ENCODE measurements at regions not wholly inside any gene's neighbourhood (a gene's known extent, or its start where the extent isn't known, plus 50 kb on each side); places are given as distances from the start of the nearest gene placed in this dataset.
"Not testable (repeated sequence)": the region's sequence is repeated elsewhere in the genome, so short reads cannot be mapped to it uniquely, and the experiment has no call there.

- H3K27ac ChIP-seq = no peak overlapping the region
- TF ChIP-seq ZFX (IDR thresholded peaks at IDR 0.05) = no peak
- TF ChIP-seq, protein P1, sequence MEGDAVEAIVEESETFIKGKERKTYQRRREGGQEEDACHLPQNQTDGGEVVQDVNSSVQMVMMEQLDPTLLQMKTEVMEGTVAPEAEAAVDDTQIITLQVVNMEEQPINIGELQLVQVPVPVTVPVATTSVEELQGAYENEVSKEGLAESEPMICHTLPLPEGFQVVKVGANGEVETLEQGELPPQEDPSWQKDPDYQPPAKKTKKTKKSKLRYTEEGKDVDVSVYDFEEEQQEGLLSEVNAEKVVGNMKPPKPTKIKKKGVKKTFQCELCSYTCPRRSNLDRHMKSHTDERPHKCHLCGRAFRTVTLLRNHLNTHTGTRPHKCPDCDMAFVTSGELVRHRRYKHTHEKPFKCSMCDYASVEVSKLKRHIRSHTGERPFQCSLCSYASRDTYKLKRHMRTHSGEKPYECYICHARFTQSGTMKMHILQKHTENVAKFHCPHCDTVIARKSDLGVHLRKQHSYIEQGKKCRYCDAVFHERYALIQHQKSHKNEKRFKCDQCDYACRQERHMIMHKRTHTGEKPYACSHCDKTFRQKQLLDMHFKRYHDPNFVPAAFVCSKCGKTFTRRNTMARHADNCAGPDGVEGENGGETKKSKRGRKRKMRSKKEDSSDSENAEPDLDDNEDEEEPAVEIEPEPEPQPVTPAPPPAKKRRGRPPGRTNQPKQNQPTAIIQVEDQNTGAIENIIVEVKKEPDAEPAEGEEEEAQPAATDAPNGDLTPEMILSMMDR (conservative IDR thresholded peaks at IDR 0.05) = no peak
Measured at GRCh38 chr17:20771104-20771503, 191.6 kb downstream of the CDRT15L2 start.

GRCh38 chr17:20774472-20775135 is 195.1 kb downstream of the CDRT15L2 start:
- H3K27ac ChIP-seq = no peak overlapping the region
- TF ChIP-seq ZFX (IDR thresholded peaks at IDR 0.05) = no peak
- TF ChIP-seq, protein P1 (conservative IDR thresholded peaks at IDR 0.05) = no peak

DNA sequence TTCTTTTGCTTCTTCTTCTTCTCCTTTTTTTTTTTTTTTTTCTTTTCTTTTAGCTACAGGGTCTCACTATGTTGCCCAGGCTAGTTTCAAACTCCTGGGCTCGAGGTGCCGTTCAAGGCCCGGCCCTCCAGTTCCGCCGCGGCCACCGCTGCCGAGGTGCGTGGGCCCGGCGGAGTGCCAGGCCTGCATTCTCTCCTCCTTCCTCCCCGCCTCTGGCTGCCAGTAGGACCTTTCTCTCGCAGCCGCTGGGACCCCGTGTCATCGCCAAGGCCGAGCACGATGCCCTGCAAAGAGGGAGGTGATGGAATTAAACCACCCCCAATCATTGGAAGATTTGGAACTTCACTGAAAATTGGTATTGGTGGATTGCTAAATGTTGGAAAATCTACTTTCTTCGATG is 195.8 kb downstream of the CDRT15L2 start:
- no peak for TF ChIP-seq ZFX (IDR thresholded peaks at IDR 0.05)
- TF ChIP-seq, protein P1 (conservative IDR thresholded peaks at IDR 0.05) = no peak
- H3K27ac ChIP-seq = no peak overlapping the region

DNA sequence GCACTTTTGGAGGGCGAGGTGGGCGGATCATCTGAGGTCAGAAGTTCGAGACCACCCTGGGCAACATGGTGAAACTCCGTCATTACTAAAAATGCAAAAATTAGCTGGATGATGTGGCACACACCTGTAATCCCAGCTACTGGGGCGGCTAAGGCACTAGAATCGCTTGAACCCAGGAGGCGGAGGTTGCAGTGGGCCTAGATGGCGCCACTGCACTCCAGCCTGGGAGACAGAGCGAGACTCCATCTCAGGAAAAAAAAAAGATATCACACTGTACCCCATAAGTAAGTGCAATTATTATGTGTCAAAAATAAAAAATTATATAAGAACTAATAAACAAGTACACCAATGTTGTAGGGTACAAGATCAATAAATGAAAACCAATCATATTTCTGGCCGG is 200.0 kb downstream of the CDRT15L2 start:
- H3K27ac ChIP-seq = no peak overlapping the region
- TF ChIP-seq ZFX (IDR thresholded peaks at IDR 0.05) = no peak
- TF ChIP-seq, protein P1 (conservative IDR thresholded peaks at IDR 0.05) = no peak; the same call in 1 of the 2 replicates

- no peak overlapping the region for H3K27ac ChIP-seq
- TF ChIP-seq, protein P1 (conservative IDR thresholded peaks at IDR 0.05) = no peak
- no peak for TF ChIP-seq ZFX (IDR thresholded peaks at IDR 0.05)
Measured at GRCh38 chr17:20781260-20781659, 201.7 kb downstream of the CDRT15L2 start.

DNA sequence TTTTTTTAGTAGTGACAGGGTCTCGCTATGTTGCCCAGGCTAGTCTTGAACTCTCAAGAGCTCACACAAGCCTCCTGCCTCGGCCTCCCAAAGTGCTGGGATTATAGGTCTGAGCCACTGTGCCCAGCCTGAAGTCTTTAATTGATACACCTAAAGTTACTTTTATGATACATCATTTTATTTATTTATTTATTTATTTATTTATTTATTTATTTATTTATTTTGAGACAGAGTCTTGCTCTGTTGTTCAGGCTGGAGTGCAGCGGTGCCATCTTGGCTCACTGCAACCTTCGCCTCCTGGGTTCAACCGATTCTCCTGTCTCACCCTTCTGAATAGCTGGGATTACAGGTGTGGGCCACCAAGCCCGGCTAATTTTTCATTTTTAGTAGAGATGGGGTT is 202.3 kb downstream of the CDRT15L2 start:
- not testable (repeated sequence) for H3K27ac ChIP-seq

GRCh38 chr17:20783091-20783490 is 203.6 kb downstream of the CDRT15L2 start:
- TF ChIP-seq ZFX (IDR thresholded peaks at IDR 0.05) = no peak
- TF ChIP-seq, protein P1 (conservative IDR thresholded peaks at IDR 0.05) = no peak
- H3K27ac ChIP-seq = no peak overlapping the region

DNA sequence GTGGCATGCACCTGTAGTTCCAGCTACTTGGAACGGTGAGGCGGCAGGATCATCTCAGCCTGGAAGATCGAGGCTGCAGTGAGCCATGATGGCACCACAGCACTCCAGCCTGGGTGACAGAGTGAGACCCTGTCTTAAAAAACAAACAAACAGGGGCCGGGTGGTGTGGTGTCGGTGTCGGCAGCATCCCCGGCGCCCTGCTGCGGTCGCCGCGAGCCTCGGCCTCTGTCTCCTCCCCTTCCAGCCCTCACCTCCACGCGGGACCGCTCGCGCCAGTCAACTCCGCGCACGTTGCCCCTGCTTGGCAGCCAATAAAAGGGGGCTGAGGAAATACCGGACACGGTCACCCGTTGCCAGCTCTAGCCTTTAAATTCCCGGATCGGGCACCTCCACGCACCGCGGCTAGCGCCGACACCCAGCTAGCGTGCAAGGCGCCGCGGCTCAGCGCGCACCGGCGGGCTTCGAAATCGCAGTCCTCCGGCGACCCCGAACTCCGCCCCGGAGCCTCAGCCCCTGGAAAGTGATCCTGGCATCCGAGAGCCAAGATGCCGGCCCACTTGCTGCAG is 204.7 kb downstream of the CDRT15L2 start:
- TF ChIP-seq, protein P1 (conservative IDR thresholded peaks at IDR 0.05) = no peak
- TF ChIP-seq ZFX (IDR thresholded peaks at IDR 0.05) = no peak
- H3K27ac ChIP-seq = no peak overlapping the region
